ENCODE measurements at regions not wholly inside any gene's neighbourhood (a gene's known extent, or its start where the extent isn't known, plus 50 kb on each side); places are given as distances from the start of the nearest gene placed in this dataset.

GRCh38 chr2:128402911-128403670, 84.4 kb upstream of the HS6ST1 start:
- 93% methylated on average over 13 of the region's 13 CpGs for WGBS
- intact Hi-C loops (cut with DNase I), result no loop called here
- H3K9me3 ChIP-seq, result no peaks in the 10 kb centered on the region

GRCh38 chr2:128403814-128404708, 85.4 kb upstream of the HS6ST1 start:
- TF ChIP-seq POLR2A (IDR thresholded peaks at IDR 0.05), result no peak
- no peak for TF ChIP-seq CTCF (IDR thresholded peaks at IDR 0.05)
- TF ChIP-seq POLR2AphosphoS5 (IDR thresholded peaks at IDR 0.05), result no peak
- Histone ChIP-seq H3K4me1 (replicated peaks) (no peaks in the 10 kb centered on the region), H3K27me3 (replicated peaks; ENCODE audit: insufficient read depth) (no peaks in the 10 kb centered on the region), H3K27ac (no peak overlapping the region), H3K9me3 (no peaks in the 10 kb centered on the region), H3K36me3 (no peaks in the 10 kb centered on the region), H3K4me3 (no peak overlapping the region)
- 89% methylated on average over 5 of the region's 5 CpGs for WGBS
- intact Hi-C loops (cut with DNase I), result no loop called here
- DNase-seq (ENCODE audit: low spot score), result no peak

More at GRCh38 chr2:128402911-128403670, 84.4 kb upstream of the HS6ST1 start:
- no peak overlapping the region for H3K4me3 ChIP-seq
- no peaks in the 10 kb centered on the region for H3K36me3 ChIP-seq
- DNase-seq (ENCODE audit: low spot score), result no peak
- no peaks in the 10 kb centered on the region for H3K4me1 ChIP-seq (replicated peaks)
- no peak overlapping the region for H3K27ac ChIP-seq
- TF ChIP-seq POLR2AphosphoS5 (IDR thresholded peaks at IDR 0.05) (no peak), POLR2A (IDR thresholded peaks at IDR 0.05) (no peak), CTCF (IDR thresholded peaks at IDR 0.05) (no peak)
- H3K27me3 ChIP-seq (replicated peaks; ENCODE audit: insufficient read depth), result no peaks in the 10 kb centered on the region

GRCh38 chr2:128404709-128405466, 86.2 kb upstream of the HS6ST1 start:
- Histone ChIP-seq H3K4me3 (no peak overlapping the region), H3K9me3 (no peaks in the 10 kb centered on the region), H3K27ac (no peak overlapping the region), H3K36me3 (no peaks in the 10 kb centered on the region), H3K27me3 (replicated peaks; ENCODE audit: insufficient read depth) (no peaks in the 10 kb centered on the region), H3K4me1 (replicated peaks) (no peaks in the 10 kb centered on the region)
- no peak for DNase-seq (ENCODE audit: low spot score)
- no peak for TF ChIP-seq CTCF (IDR thresholded peaks at IDR 0.05)
- TF ChIP-seq POLR2AphosphoS5 (IDR thresholded peaks at IDR 0.05), result no peak
- TF ChIP-seq POLR2A (IDR thresholded peaks at IDR 0.05), result no peak
- intact Hi-C loops (cut with DNase I), result no loop called here
- 81% methylated on average over 9 of the region's 11 CpGs for WGBS

GRCh38 chr2:128405467-128405900, 86.8 kb upstream of the HS6ST1 start:
- no peaks in the 10 kb centered on the region for H3K9me3 ChIP-seq
- DNase-seq (ENCODE audit: low spot score), result no peak
- TF ChIP-seq POLR2A (IDR thresholded peaks at IDR 0.05), result no peak
- no peak for TF ChIP-seq CTCF (IDR thresholded peaks at IDR 0.05)
- TF ChIP-seq POLR2AphosphoS5 (IDR thresholded peaks at IDR 0.05), result no peak
- H3K36me3 ChIP-seq, result no peaks in the 10 kb centered on the region
- H3K4me3 ChIP-seq, result no peak overlapping the region
- 79% methylated on average over 5 of the region's 5 CpGs for WGBS
- no peak overlapping the region for H3K27ac ChIP-seq
- H3K4me1 ChIP-seq (replicated peaks), result no peaks in the 10 kb centered on the region
- intact Hi-C loops (cut with DNase I), result no loop called here
- no peaks in the 10 kb centered on the region for H3K27me3 ChIP-seq (replicated peaks; ENCODE audit: insufficient read depth)

Data from prostate gland (tissue), 2 donors.